SU-DHL-6 (cell line): ENCODE measurements at regions not wholly inside any gene's neighbourhood (a gene's known extent, or its start where the extent isn't known, plus 50 kb on each side); places are given as distances from the start of the nearest gene placed in this dataset.
"Not testable (repeated sequence)": the region's sequence is repeated elsewhere in the genome, so short reads cannot be mapped to it uniquely, and the experiment has no call there.

Experiments used
- H2AFZ ChIP-seq: fragments of 200-600 bp; sonication (generic); 2 replicates; pipeline ENCODE4 v1.6.1; 2014; ENCODE audit warnings: low read depth, mild to moderate bottlenecking, moderate library complexity, mixed read lengths, antibody characterized with exemption, low read length; ENCODE audit not compliant: severe bottlenecking
- H3F3A ChIP-seq: fragments of 200-600 bp; shearing (Covaris generic); 2 replicates; pipeline ENCODE4 v1.6.0; 2016; ENCODE audit warnings: antibody characterized with exemption, mild to moderate bottlenecking; ENCODE audit not compliant: insufficient read depth
- H3K27ac ChIP-seq: fragments of 200-600 bp; sonication (generic); 2 replicates; pipeline ENCODE4 v1.5.1; 2016; ENCODE audit warnings: low read depth, mild to moderate bottlenecking, low read length, moderate library complexity, mixed read lengths
- H3K27me3 ChIP-seq: fragments of 200-600 bp; sonication (generic), shearing (Covaris generic); 2 replicates; pipeline ENCODE4 v1.6.0; 2014; ENCODE audit warnings: mild to moderate bottlenecking, low read length
- H3K36me3 ChIP-seq: fragments of 200-600 bp; sonication (generic); 2 replicates; pipeline ENCODE4 v1.6.1; 2014; ENCODE audit warnings: mild to moderate bottlenecking, low read length, mixed read lengths
- H3K4me2 ChIP-seq: fragments of 300-600, 200-600 bp; shearing (Covaris generic), sonication (generic); 2 replicates; pipeline ENCODE4 v1.6.0; 2014; ENCODE audit warnings: low read length, low read depth, mild to moderate bottlenecking; ENCODE audit not compliant: poor library complexity, severe bottlenecking
- H3K4me3 ChIP-seq: fragments of 200-600 bp; sonication (generic); 2 replicates; pipeline ENCODE4 v1.5.1; 2014; ENCODE audit warnings: antibody characterized with exemption, low read length, mild to moderate bottlenecking, mixed read lengths; ENCODE audit not compliant: insufficient read depth, poor library complexity, severe bottlenecking
- H3K79me2 ChIP-seq: fragments of 200-600 bp; sonication (generic); 2 replicates; pipeline ENCODE4 v1.6.1; 2014; ENCODE audit warnings: mild to moderate bottlenecking, low read length, moderate library complexity; ENCODE audit not compliant: insufficient read depth
- H3K9ac ChIP-seq: fragments of 200-600 bp; sonication (generic); 2 replicates; pipeline ENCODE4 v1.7.0; 2014; ENCODE audit warnings: mild to moderate bottlenecking, low read length
- H3K9me2 ChIP-seq: fragments of 200-600 bp; sonication (generic); replicated peaks from 2 replicates; pipeline ENCODE4 v1.6.1; 2014; ENCODE audit warnings: low read length; ENCODE audit not compliant: insufficient read depth
- H3K9me3 ChIP-seq: fragments of 200-600 bp; sonication (generic); 2 replicates; pipeline ENCODE4 v1.6.1; 2014; ENCODE audit warnings: low read length, mixed read lengths; ENCODE audit not compliant: insufficient read depth
- H4K20me1 ChIP-seq: fragments of 200-600 bp; sonication (generic); 2 replicates; pipeline ENCODE4 v1.6.1; 2014; ENCODE audit warnings: low read depth, mild to moderate bottlenecking, antibody characterized with exemption, low read length, moderate library complexity, mixed read lengths
- CTCF ChIP-seq: fragments of 200-600 bp; sonication (generic); IDR thresholded peaks from one replicate; pipeline ENCODE4 v1.5.1; 2017; ENCODE audit warnings: antibody characterized with exemption, mild to moderate bottlenecking, low read length, moderate library complexity; ENCODE audit not compliant: insufficient read depth, poor library complexity, severe bottlenecking
- EZH2phosphoT487 ChIP-seq: fragments of 200-600 bp; sonication (generic), shearing (Covaris generic); conservative IDR thresholded peaks from 2 replicates; pipeline ENCODE4 v1.6.1; 2018; ENCODE audit warnings: mild to moderate bottlenecking, antibody characterized with exemption, low read length, moderate library complexity, mixed read lengths

- Histone ChIP-seq H4K20me1 (no peaks in the 10 kb centered on the region), H3K4me3 (no peak overlapping the region), H2AFZ (no peak overlapping the region), H3K36me3 (no peaks in the 10 kb centered on the region), H3K9me3 (no peaks in the 10 kb centered on the region), H3K79me2 (no peaks in the 10 kb centered on the region), H3K4me2 (no peak overlapping the region), H3K9ac (no peak overlapping the region), H3K9me2 (no peaks in the 10 kb centered on the region), H3K27ac (no peak overlapping the region), H3F3A (no peaks in the 10 kb centered on the region), H3K27me3 (no peaks in the 10 kb centered on the region)
- TF ChIP-seq CTCF (no peak), EZH2phosphoT487 (no peak)
Observed at GRCh38 chr2:77590298-77590917, 68.2 kb upstream of the LRRTM4 start.

- H3K4me2 ChIP-seq, H3K27ac ChIP-seq, H3K9ac ChIP-seq, H3F3A ChIP-seq, H3K79me2 ChIP-seq, H2AFZ ChIP-seq, H3K4me3 ChIP-seq, H4K20me1 ChIP-seq, H3K9me2 ChIP-seq, H3K27me3 ChIP-seq, H3K9me3 ChIP-seq, H3K36me3 ChIP-seq: not testable (repeated sequence)
Observed at GRCh38 chr2:77592955-77593354, 70.8 kb upstream of the LRRTM4 start.

- Histone ChIP-seq H3F3A (no peaks in the 10 kb centered on the region), H4K20me1 (no peaks in the 10 kb centered on the region), H2AFZ (no peak overlapping the region), H3K4me2 (no peak overlapping the region), H3K9me3 (no peaks in the 10 kb centered on the region), H3K79me2 (no peaks in the 10 kb centered on the region), H3K9me2 (no peaks in the 10 kb centered on the region), H3K4me3 (no peak overlapping the region), H3K27ac (no peak overlapping the region), H3K36me3 (no peaks in the 10 kb centered on the region), H3K27me3 (no peaks in the 10 kb centered on the region), H3K9ac (no peak overlapping the region)
- TF ChIP-seq CTCF (no peak), EZH2phosphoT487 (no peak)
Observed at GRCh38 chr2:77602771-77603170, 80.6 kb upstream of the LRRTM4 start.

DNA sequence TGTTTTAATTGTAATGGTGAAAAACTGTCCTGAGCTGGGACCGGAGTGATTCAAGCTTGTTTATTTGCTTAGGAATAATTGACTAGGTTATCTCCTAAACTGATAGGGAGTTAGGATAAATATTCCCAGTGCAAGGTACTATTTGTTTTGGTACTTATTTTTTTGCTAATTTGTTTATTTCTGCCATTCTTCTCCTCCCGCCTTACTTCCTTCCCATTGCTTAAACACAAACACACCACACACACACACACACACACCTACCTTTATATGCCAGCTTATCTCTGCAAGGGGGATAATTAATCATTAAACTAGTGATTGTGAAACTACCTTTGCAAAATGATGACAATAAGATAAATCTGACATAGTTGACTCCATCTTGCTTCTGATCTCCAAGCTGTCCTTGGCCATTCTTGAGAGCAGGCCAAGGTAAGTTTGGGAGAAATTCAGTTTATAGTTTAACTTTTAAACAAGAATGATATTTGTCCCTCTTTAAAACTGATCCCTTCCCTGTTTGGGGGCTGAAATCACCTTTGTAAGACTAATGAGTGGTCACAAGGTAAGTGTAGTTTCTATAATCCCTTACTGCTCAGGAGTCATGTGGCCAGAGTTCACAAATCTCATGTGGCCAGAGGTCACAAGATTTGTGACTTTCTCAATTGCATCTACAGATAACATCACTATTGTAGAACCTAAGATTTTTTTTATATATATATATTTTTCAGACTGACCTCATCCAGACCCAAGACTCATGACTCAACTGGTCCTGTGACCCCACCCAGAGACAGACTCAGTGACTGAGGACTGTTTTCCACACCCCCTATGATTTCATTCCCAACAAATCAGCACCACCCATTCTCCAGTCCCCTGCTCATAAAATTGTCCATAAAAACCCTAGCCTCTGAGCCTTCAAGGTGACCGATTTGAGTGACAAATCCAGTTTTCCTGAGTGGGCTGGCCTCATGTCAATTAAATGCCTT, 83.1 kb upstream of the LRRTM4 start:
- Histone ChIP-seq H3K27ac (no peak overlapping the region), H3K9me3 (no peaks in the 10 kb centered on the region), H4K20me1 (no peaks in the 10 kb centered on the region), H3K27me3 (no peaks in the 10 kb centered on the region), H3K4me3 (no peak overlapping the region), H3K79me2 (no peaks in the 10 kb centered on the region), H3K36me3 (no peaks in the 10 kb centered on the region), H2AFZ (no peak overlapping the region), H3K9ac (no peak overlapping the region), H3K4me2 (no peak overlapping the region), H3K9me2 (no peaks in the 10 kb centered on the region), H3F3A (no peaks in the 10 kb centered on the region)
- TF ChIP-seq CTCF = no peak
- TF ChIP-seq EZH2phosphoT487 = no peak
